GM12875 (cell line): ENCODE measurements at regions not wholly inside any gene's neighbourhood (a gene's known extent, or its start where the extent isn't known, plus 50 kb on each side); places are given as distances from the start of the nearest gene placed in this dataset.

Experiments
- H3K4me3 ChIP-seq: one replicate; pipeline ENCODE4 v1.5.1; 2011; ENCODE audit warnings: low read depth, low read length, control low read depth
- CTCF ChIP-seq: IDR thresholded peaks from 2 replicates; pipeline ENCODE4 v1.5.1; 2011; ENCODE audit warnings: low read depth, mild to moderate bottlenecking, control low read depth, inconsistent platforms, low read length, moderate library complexity, borderline replicate concordance; ENCODE audit not compliant: insufficient read depth

GRCh38 chr15:87268675-87269074, 987.9 kb downstream of the NTRK3 start:
- no peak overlapping the region for H3K4me3 ChIP-seq

GRCh38 chr15:87267798-87268197, 988.7 kb downstream of the NTRK3 start:
- TF ChIP-seq CTCF: no peak
- no peak overlapping the region for H3K4me3 ChIP-seq

More at GRCh38 chr15:87268675-87269074, 987.9 kb downstream of the NTRK3 start:
- no peak for TF ChIP-seq CTCF

- no peak overlapping the region for H3K4me3 ChIP-seq
- TF ChIP-seq CTCF: no peak
Measured at GRCh38 chr15:87263871-87264270, 992.7 kb downstream of the NTRK3 start.

GRCh38 chr15:87263296-87263695, 993.2 kb downstream of the NTRK3 start:
- no peak for TF ChIP-seq CTCF
- H3K4me3 ChIP-seq: no peak overlapping the region

- no peak overlapping the region for H3K4me3 ChIP-seq
- TF ChIP-seq CTCF: no peak
Measured at GRCh38 chr15:87245592-87245991, 1010.9 kb downstream of the NTRK3 start.

- TF ChIP-seq CTCF: no peak
- no peak overlapping the region for H3K4me3 ChIP-seq
Measured at GRCh38 chr15:87243474-87243873, 1013.1 kb downstream of the NTRK3 start.

- no peak for TF ChIP-seq CTCF
Measured at GRCh38 chr15:87239582-87240230, 1016.8 kb downstream of the NTRK3 start.

More at GRCh38 chr15:87239582-87240230, 1016.8 kb downstream of the NTRK3 start:
- H3K4me3 ChIP-seq: no peak overlapping the region
